ENCODE measurements at regions not wholly inside any gene's neighbourhood (a gene's known extent, or its start where the extent isn't known, plus 50 kb on each side); places are given as distances from the start of the nearest gene placed in this dataset.

- no peak overlapping the region for H3K4me3 ChIP-seq (ENCODE audit: low read depth, low read length)
- H3K27me3 ChIP-seq (ENCODE audit: control insufficient read depth, insufficient read depth, low read length) = no peaks in the 10 kb centered on the region
- no peak for DNase-seq (ENCODE audit: low read depth)
- ChIA-PET POLR2A (no interaction called here), CTCF (no interaction called here)
- no peaks in the 10 kb centered on the region for H3K36me3 ChIP-seq (ENCODE audit: control insufficient read depth, insufficient read depth, low read length)
- no peak for TF ChIP-seq CTCF (IDR thresholded peaks at IDR 0.05; ENCODE audit: insufficient read depth, low read depth, low read length)
These were observed 270.6 kb downstream of the DCAF12L2 start for GRCh38 chrX:125895518-125895917.

GRCh38 chrX:125926295-125926694 is 239.8 kb downstream of the DCAF12L2 start:
- DNase-seq (ENCODE audit: low read depth) = no peak
- Histone ChIP-seq H3K36me3 (ENCODE audit: control insufficient read depth, insufficient read depth, low read length) (no peaks in the 10 kb centered on the region), H3K27me3 (ENCODE audit: control insufficient read depth, insufficient read depth, low read length) (no peaks in the 10 kb centered on the region), H3K4me3 (ENCODE audit: low read depth, low read length) (no peak overlapping the region)
- CTCF ChIA-PET = no interaction called here
- POLR2A ChIA-PET = no interaction called here
- TF ChIP-seq CTCF (IDR thresholded peaks at IDR 0.05; ENCODE audit: insufficient read depth, low read depth, low read length) = no peak

- no peaks in the 10 kb centered on the region for H3K36me3 ChIP-seq (ENCODE audit: control insufficient read depth, insufficient read depth, low read length)
- TF ChIP-seq CTCF (IDR thresholded peaks at IDR 0.05; ENCODE audit: insufficient read depth, low read depth, low read length) = no peak
- H3K27me3 ChIP-seq (ENCODE audit: control insufficient read depth, insufficient read depth, low read length) = no peaks in the 10 kb centered on the region
- ChIA-PET CTCF (no interaction called here), POLR2A (no interaction called here)
- no peak overlapping the region for H3K4me3 ChIP-seq (ENCODE audit: low read depth, low read length)
- DNase-seq (ENCODE audit: low read depth) = no peak
These were observed 225.1 kb downstream of the DCAF12L2 start for GRCh38 chrX:125940985-125941384.

- Histone ChIP-seq H3K4me3 (ENCODE audit: low read depth, low read length) (no peak overlapping the region), H3K36me3 (ENCODE audit: control insufficient read depth, insufficient read depth, low read length) (no peaks in the 10 kb centered on the region), H3K27me3 (ENCODE audit: control insufficient read depth, insufficient read depth, low read length) (no peaks in the 10 kb centered on the region)
- ChIA-PET POLR2A (no interaction called here), CTCF (no interaction called here)
- DNase-seq (ENCODE audit: low read depth) = no peak
- TF ChIP-seq CTCF (IDR thresholded peaks at IDR 0.05; ENCODE audit: insufficient read depth, low read depth, low read length) = no peak
These were observed 218.6 kb downstream of the DCAF12L2 start for GRCh38 chrX:125947501-125947900.

GRCh38 chrX:125952973-125953372 is 213.1 kb downstream of the DCAF12L2 start:
- Histone ChIP-seq H3K4me3 (ENCODE audit: low read depth, low read length) (no peak overlapping the region), H3K27me3 (ENCODE audit: control insufficient read depth, insufficient read depth, low read length) (no peaks in the 10 kb centered on the region), H3K36me3 (ENCODE audit: control insufficient read depth, insufficient read depth, low read length) (no peaks in the 10 kb centered on the region)
- no peak for DNase-seq (ENCODE audit: low read depth)
- POLR2A ChIA-PET = no interaction called here
- no peak for TF ChIP-seq CTCF (IDR thresholded peaks at IDR 0.05; ENCODE audit: insufficient read depth, low read depth, low read length)
- CTCF ChIA-PET = no interaction called here

All from BJ (cell line).